Esophagus muscularis mucosa (tissue), 4 donors: ENCODE measurements at regions not wholly inside any gene's neighbourhood (a gene's known extent, or its start where the extent isn't known, plus 50 kb on each side); places are given as distances from the start of the nearest gene placed in this dataset.
"Not testable (repeated sequence)": the region's sequence is repeated elsewhere in the genome, so short reads cannot be mapped to it uniquely, and the experiment has no call there.

ENCODE experiments used
- DNase-seq: peaks from one replicate; pipeline ENCODE4 v3.0.0-alpha.2; 2017; ENCODE audit errors: extremely low spot score
- H3K27ac ChIP-seq, 4 donors: fragments of 200-600 bp; sonication (generic); replicated peaks in 1 of 4; 1 replicate in 3 of 4; 2 replicates in 1 of 4; pipeline ENCODE4 v1.5.1; 2016 to 2019; ENCODE audit warnings: mild to moderate bottlenecking in 1 of 4
- H3K27me3 ChIP-seq, 4 donors: fragments of 200-600 bp; sonication (generic); one replicate each; pipeline versions ENCODE4 v1.5.1 to v1.6.0; 2016 to 2019
- H3K36me3 ChIP-seq, 4 donors: fragments of 200-600 bp; sonication (generic); one replicate each; pipeline ENCODE4 v1.5.1; 2016 to 2019
- H3K4me1 ChIP-seq, 4 donors: fragments of 200-600 bp; sonication (generic); one replicate each; pipeline ENCODE4 v1.5.1; 2016 to 2019
- H3K4me3 ChIP-seq, 4 donors: fragments of 200-600 bp; sonication (generic); 1 replicate in 2 of 4; 2 replicates in 2 of 4; pipeline ENCODE4 v1.5.1; 2016 to 2019; ENCODE audit warnings: mild to moderate bottlenecking in 4 of 4, moderate library complexity in 1 of 4
- H3K9me3 ChIP-seq, 4 donors: fragments of 200-600 bp; sonication (generic); 1 replicate in 3 of 4; 2 replicates in 1 of 4; pipeline ENCODE4 v1.5.1; 2016 to 2019
- CTCF ChIP-seq, 3 experiments: fragments of 200-600 bp in 2 of 3; fragments of 450-650 bp in 1 of 3; sonication (generic) in 2 of 3; IDR thresholded peaks; one replicate each; pipeline ENCODE4 v1.5.1; 2017 to 2019; ENCODE audit warnings: antibody characterized with exemption in 3 of 3, mild to moderate bottlenecking in 2 of 3, moderate library complexity in 1 of 3
- EP300 ChIP-seq: sonication (generic); formaldehyde crosslinking; IDR thresholded peaks from one replicate; pipeline ENCODE4 v1.6.1; 2017; ENCODE audit warnings: antibody characterized with exemption
- POLR2A ChIP-seq: fragments of 450-650 bp; IDR thresholded peaks from one replicate; pipeline ENCODE4 v1.6.1; 2017; ENCODE audit warnings: antibody characterized with exemption, moderate library complexity, mild to moderate bottlenecking, low read depth
- POLR2AphosphoS5 ChIP-seq, 2 donors: sonication (generic); formaldehyde crosslinking; IDR thresholded peaks; one replicate each; pipeline ENCODE4 v1.6.1; 2017; ENCODE audit warnings: antibody characterized with exemption in 2 of 2
- WGBS: methylation state at CpG from one replicate; pipeline ENCODE4 v1.1.5; 2018; 5-methylcytosine and 5-hydroxymethylcytosine counted together
- intact Hi-C: fragments of 100-400 bp; cut with DNase I; formaldehyde crosslinking; loops from one replicate; pipeline ENCODE4 v1.15.1; 2023

- intact Hi-C loops: loop anchor here (5.0 kb wide), 1 partner anchor 283 kb away; no protein-coding TSS in a partner anchor
- no peak for TF ChIP-seq CTCF (IDR thresholded peaks at IDR 0.05)
- no peak for TF ChIP-seq EP300
- TF ChIP-seq POLR2AphosphoS5 (IDR thresholded peaks at IDR 0.05): no peak
- TF ChIP-seq POLR2A: no peak
- Histone ChIP-seq H3K36me3 (no peaks in the 10 kb centered on the region), H3K9me3 (no peaks in the 10 kb centered on the region), H3K27ac (no peak overlapping the region), H3K27me3 (peaks cover 0 to 49% (median 0%) of the 10 kb centered on the region in 4 donors), H3K4me3 (no peak overlapping the region), H3K4me1 (peaks cover 0 to 13% (median 8%) of the 10 kb centered on the region in 4 donors)
- DNase-seq: no peak
- 88% methylated on average over 2 of the region's 2 CpGs for WGBS
These were observed 88.0 kb upstream of the SYT13 start for GRCh38 chr11:45374130-45374529.

GRCh38 chr11:45373506-45374035 lies 87.4 kb upstream of the SYT13 start:
- intact Hi-C loops: loop anchor here (5.0 kb wide), 1 partner anchor 284 kb away; no protein-coding TSS in a partner anchor
- peaks cover 0 to 13% (median 8%) of the 10 kb centered on the region in 4 donors for H3K4me1 ChIP-seq
- no peaks in the 10 kb centered on the region for H3K9me3 ChIP-seq
- H3K27ac ChIP-seq: no peak overlapping the region
- H3K27me3 ChIP-seq: peaks cover 0 to 55% (median 0%) of the 10 kb centered on the region in 4 donors
- H3K4me3 ChIP-seq: no peak overlapping the region
- no peaks in the 10 kb centered on the region for H3K36me3 ChIP-seq
- 91% methylated on average over 7 of the region's 7 CpGs for WGBS
- TF ChIP-seq POLR2A: no peak
- no peak for TF ChIP-seq POLR2AphosphoS5 (IDR thresholded peaks at IDR 0.05)
- TF ChIP-seq EP300: no peak
- no peak for TF ChIP-seq CTCF (IDR thresholded peaks at IDR 0.05)
- DNase-seq: no peak

GRCh38 chr11:45372414-45372813 lies 86.3 kb upstream of the SYT13 start:
- H3K27me3 ChIP-seq: peaks cover 0 to 62% (median 0%) of the 10 kb centered on the region in 4 donors

DNA sequence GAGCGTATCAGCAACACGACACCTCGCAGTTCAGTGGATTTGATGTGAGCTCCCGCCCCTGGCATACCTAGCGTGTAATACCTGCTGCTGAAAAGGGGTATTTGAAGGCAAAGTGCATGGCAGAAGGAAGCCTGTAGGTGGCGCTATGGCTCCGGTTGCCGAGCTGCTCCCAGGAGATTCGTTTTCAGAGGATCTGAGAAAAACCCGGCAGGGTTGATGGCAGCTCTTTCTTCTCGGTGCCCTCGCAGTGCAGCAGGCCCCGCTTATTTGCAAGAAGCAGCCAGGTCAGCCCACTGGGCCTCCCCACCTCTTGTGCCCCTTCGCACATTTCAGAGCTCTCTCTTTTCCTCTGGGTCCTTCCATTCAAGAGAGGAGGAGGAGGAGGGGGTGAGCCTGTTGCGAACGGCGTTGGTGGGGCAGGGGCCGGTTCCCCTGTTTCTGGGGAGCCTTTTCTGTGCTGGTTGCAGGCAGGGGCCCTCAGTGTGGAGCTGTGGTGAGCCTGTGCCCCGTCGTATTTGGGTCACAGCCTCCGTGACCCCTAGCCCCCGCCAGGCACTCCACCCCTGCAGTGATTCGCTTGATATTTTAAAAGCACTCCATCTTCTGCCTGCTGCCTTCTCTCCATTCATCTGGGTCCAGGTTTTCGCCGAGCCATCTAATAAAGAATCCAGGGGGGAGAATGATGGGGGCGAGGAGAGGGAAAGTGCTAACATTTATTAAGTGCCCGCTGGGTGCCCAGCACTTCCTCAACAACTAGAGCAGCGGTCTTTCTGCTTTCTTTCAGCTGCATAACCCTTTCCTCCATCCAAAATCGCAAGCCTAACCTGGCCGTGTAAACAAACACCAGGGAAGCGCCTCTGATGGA lies 85.3 kb upstream of the SYT13 start:
- Histone ChIP-seq H3K4me3 (peak overlapping the region in 1 of 4 donors; percentile 37), H3K27ac (no peak overlapping the region), H3K9me3 (no peaks in the 10 kb centered on the region), H3K4me1 (peaks cover 0 to 13% (median 8%) of the 10 kb centered on the region in 4 donors), H3K36me3 (no peaks in the 10 kb centered on the region), H3K27me3 (peaks cover 0 to 58% (median 0%) of the 10 kb centered on the region in 4 donors)
- intact Hi-C loops: loop anchor here (2.0 to 5.0 kb wide), 2 partner anchors 286 to 399 kb away; no protein-coding TSS in a partner anchor
- TF ChIP-seq POLR2AphosphoS5 (IDR thresholded peaks at IDR 0.05) (no peak), POLR2A (no peak), CTCF (IDR thresholded peaks at IDR 0.05) (peak; percentile 74 to 91 (median 76)), EP300 (no peak)
- no peak for DNase-seq
- WGBS: 26% methylated on average over 31 of the region's 31 CpGs

More at GRCh38 chr11:45372414-45372813, 86.3 kb upstream of the SYT13 start:
- not testable (repeated sequence) for H3K27ac ChIP-seq, H3K4me3 ChIP-seq, H3K36me3 ChIP-seq, H3K9me3 ChIP-seq, DNase-seq
- H3K4me1 ChIP-seq: peaks cover 0 to 13% (median 8%) of the 10 kb centered on the region in 4 donors
- WGBS: 78% methylated on average over 11 of the region's 16 CpGs
- intact Hi-C loops: loop anchor here (5.0 kb wide), 1 partner anchor 285 kb away; no protein-coding TSS in a partner anchor

DNA sequence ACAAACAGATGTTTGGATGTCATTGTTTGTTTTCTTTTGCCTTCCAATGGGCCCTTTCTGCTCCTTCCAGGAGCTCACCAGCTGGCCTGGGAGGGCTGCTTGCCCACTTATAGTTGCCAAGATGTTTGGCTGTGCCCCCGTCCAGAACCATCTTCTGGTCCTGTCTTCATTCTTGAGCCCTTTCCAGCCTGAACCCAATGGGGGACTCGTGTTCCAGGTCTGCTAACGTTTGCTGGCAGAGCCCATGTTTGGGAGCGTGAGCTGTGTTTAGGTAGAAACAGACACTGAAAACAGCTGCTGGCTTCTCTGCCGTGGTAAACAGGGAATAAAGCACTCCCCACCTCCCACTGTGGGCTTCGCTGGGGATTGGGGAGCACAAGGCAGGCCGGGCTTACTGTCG lies 83.2 kb upstream of the SYT13 start:
- no peaks in the 10 kb centered on the region for H3K9me3 ChIP-seq
- H3K27ac ChIP-seq: no peak overlapping the region
- no peak for DNase-seq
- intact Hi-C loops: no loop called here
- H3K36me3 ChIP-seq: no peaks in the 10 kb centered on the region
- peaks cover 0 to 10% (median 7%) of the 10 kb centered on the region in 4 donors for H3K4me1 ChIP-seq
- H3K27me3 ChIP-seq: peaks cover 0 to 58% (median 0%) of the 10 kb centered on the region in 4 donors
- 68% methylated on average over 8 of the region's 8 CpGs for WGBS
- no peak overlapping the region for H3K4me3 ChIP-seq
- no peak for TF ChIP-seq CTCF (IDR thresholded peaks at IDR 0.05)
- TF ChIP-seq POLR2AphosphoS5 (IDR thresholded peaks at IDR 0.05): no peak
- no peak for TF ChIP-seq POLR2A
- TF ChIP-seq EP300: no peak
